Endothelial cell of umbilical vein (primary cell): ENCODE measurements at regions not wholly inside any gene's neighbourhood (a gene's known extent, or its start where the extent isn't known, plus 50 kb on each side); places are given as distances from the start of the nearest gene placed in this dataset.

Source experiments
- BruUV-seq: library from RNA; stranded (reverse); fragments of 400-500 nt; replicated peaks from 2 replicates; lab custom pipeline; 2021; lab: Mats Ljungman, UMichigan
- CTCF ChIA-PET: fragments of 300-600, 350-600 bp; sonication (Branson Sonifier 250); formaldehyde crosslinking; loops from one replicate; lab custom pipeline; 2021; ENCODE audit warnings: antibody characterized with exemption, inconsistent platforms; lab: Charles Lee
- POLR2A ChIA-PET: fragments of 300-600, 350-600 bp; sonication (Branson Sonifier 250); formaldehyde crosslinking; loops from one replicate; lab custom pipeline; 2021; ENCODE audit warnings: antibody characterized with exemption, inconsistent platforms; lab: Charles Lee
- DNase-seq: peaks from one replicate; pipeline ENCODE4 v3.0.0-alpha.2; 2011; ENCODE audit warnings: low read depth, low spot score
- FAIRE-seq: peaks from 2 replicates; lab custom pipeline; 2011; peaks lifted over from hg19 to GRCh38; lab: Jason Lieb, UNC
- H2AFZ ChIP-seq: 2 replicates; pipeline ENCODE4 v1.6.0; 2012; ENCODE audit warnings: low read depth, low read length, control low read depth, inconsistent platforms
- H3K27ac ChIP-seq: 2 replicates; pipeline ENCODE4 v1.5.1; 2011; ENCODE audit warnings: low read depth, mild to moderate bottlenecking, control low read depth, low read length, moderate library complexity; ENCODE audit not compliant: insufficient read depth
- H3K27me3 ChIP-seq, 2 experiments: 2 replicates each; pipeline versions ENCODE4 v1.6.0 to v1.6.1; 2011; ENCODE audit warnings: low read length in 2 of 2, mixed read lengths in 1 of 2; ENCODE audit not compliant: control insufficient read depth in 2 of 2, insufficient read depth in 2 of 2
- H3K36me3 ChIP-seq, 2 experiments: 2 replicates in 1 of 2; 3 replicates in 1 of 2; pipeline ENCODE4 v1.5.1; 2011; ENCODE audit warnings: low read length in 2 of 2, mild to moderate bottlenecking in 1 of 2, moderate library complexity in 1 of 2; ENCODE audit not compliant: control insufficient read depth in 2 of 2, insufficient read depth in 2 of 2; ENCODE audit errors: extremely low read depth in 1 of 2
- H3K4me1 ChIP-seq: 3 replicates; pipeline ENCODE4 v1.5.1; 2011; ENCODE audit warnings: mild to moderate bottlenecking, low read length; ENCODE audit not compliant: control insufficient read depth, insufficient read depth; ENCODE audit errors: extremely low read depth
- H3K4me2 ChIP-seq: 2 replicates; pipeline ENCODE4 v1.6.1; 2011; ENCODE audit warnings: low read length, control low read depth, mixed read lengths; ENCODE audit not compliant: insufficient read depth
- H3K4me3 ChIP-seq, 3 experiments: fragments of 200-600 bp in 1 of 3; sonication (generic), shearing (Covaris generic) in 1 of 3; replicated peaks in 1 of 3; 2 replicates each; pipeline ENCODE4 v1.5.1; 2011 to 2016; ENCODE audit warnings: control low read depth in 3 of 3, low read length in 3 of 3, mild to moderate bottlenecking in 2 of 3, inconsistent platforms in 1 of 3, low read depth in 1 of 3, moderate library complexity in 1 of 3; ENCODE audit not compliant: insufficient read depth in 1 of 3
- H3K79me2 ChIP-seq: 2 replicates; pipeline ENCODE4 v1.6.0; 2012; ENCODE audit warnings: low read length, inconsistent platforms; ENCODE audit not compliant: control insufficient read depth, insufficient read depth
- H3K9ac ChIP-seq: replicated peaks from 2 replicates; pipeline ENCODE3; 2011; ENCODE audit warnings: low read length, control low read depth; ENCODE audit not compliant: insufficient read depth; ENCODE audit errors: extremely low read depth
- H3K9me1 ChIP-seq: replicated peaks from 3 replicates; pipeline ENCODE4 v1.6.0; 2011; ENCODE audit warnings: mild to moderate bottlenecking, low read length; ENCODE audit not compliant: control insufficient read depth, insufficient read depth; ENCODE audit errors: extremely low read depth
- H3K9me3 ChIP-seq: replicated peaks from 2 replicates; pipeline ENCODE4 v1.5.1; 2012; ENCODE audit warnings: low read length, inconsistent platforms; ENCODE audit not compliant: control insufficient read depth, insufficient read depth
- H4K20me1 ChIP-seq: replicated peaks from 2 replicates; pipeline ENCODE3; 2011; ENCODE audit warnings: mild to moderate bottlenecking, low read length; ENCODE audit not compliant: control insufficient read depth, insufficient read depth; ENCODE audit errors: extremely low read depth
- EZH2 ChIP-seq: IDR thresholded peaks from 2 replicates; pipeline ENCODE4 v1.6.1; 2012; ENCODE audit warnings: borderline replicate concordance, low read depth, mild to moderate bottlenecking, moderate library complexity, low read length, inconsistent platforms; ENCODE audit not compliant: severe bottlenecking
- FOS ChIP-seq: IDR thresholded peaks from 2 replicates; pipeline ENCODE4 v1.6.1; 2011; ENCODE audit warnings: mild to moderate bottlenecking, low read length, moderate library complexity, borderline replicate concordance; ENCODE audit not compliant: insufficient read depth
- GATA2 ChIP-seq: IDR thresholded peaks from 2 replicates; pipeline ENCODE4 v1.7.0; 2011; ENCODE audit warnings: low read depth, mild to moderate bottlenecking, moderate library complexity, mixed read lengths, low read length; ENCODE audit not compliant: insufficient read length, insufficient read depth
- JUN ChIP-seq: IDR thresholded peaks from 2 replicates; pipeline ENCODE4 v1.6.1; 2011; ENCODE audit warnings: borderline replicate concordance, low read depth; ENCODE audit not compliant: insufficient read length, insufficient read depth
- MYC ChIP-seq: IDR thresholded peaks from one replicate; pipeline ENCODE4 v1.6.1; 2011; ENCODE audit warnings: mild to moderate bottlenecking, low read depth, low read length
- POLR2A ChIP-seq: IDR thresholded peaks from 2 replicates; pipeline ENCODE4 v1.6.1; 2012; ENCODE audit warnings: low read depth, mild to moderate bottlenecking, control low read depth, low read length
- POLR2AphosphoS5 ChIP-seq: IDR thresholded peaks from 2 replicates; pipeline ENCODE4 v1.6.1; 2012; ENCODE audit warnings: low read depth, mild to moderate bottlenecking, control low read depth, low read length, moderate library complexity; ENCODE audit not compliant: insufficient read depth
- dilution Hi-C: fragments of 300-500 bp; cut with MboI; formaldehyde crosslinking; loops from one replicate; pipeline ENCODE4 v1.15.0; 2019; ENCODE audit warnings: low sequenced_read_pairs; ENCODE audit not compliant: extremely low pct_ligation_motif_present
- intact Hi-C: fragments of 100-400 bp; cut with micrococcal nuclease; formaldehyde crosslinking; loops from one replicate; pipeline ENCODE4 v1.10.0; 2022
- TF ChIP-seq, protein P1 (sequence below), 2 donors: IDR thresholded peaks; 1 replicate in 1 of 2; 2 replicates in 1 of 2; pipeline ENCODE4 v1.5.1; 2011; ENCODE audit warnings: low read length in 2 of 2, mild to moderate bottlenecking in 2 of 2, moderate library complexity in 2 of 2, control low read depth in 1 of 2, inconsistent platforms in 1 of 2, low read depth in 1 of 2; ENCODE audit not compliant: insufficient read depth in 1 of 2; ENCODE audit errors: extremely low read depth in 1 of 2
- TF ChIP-seq, protein P2 (sequence below): IDR thresholded peaks from 2 replicates; pipeline ENCODE4 v1.6.1; 2011; ENCODE audit not compliant: insufficient read depth, insufficient read length

DNA sequence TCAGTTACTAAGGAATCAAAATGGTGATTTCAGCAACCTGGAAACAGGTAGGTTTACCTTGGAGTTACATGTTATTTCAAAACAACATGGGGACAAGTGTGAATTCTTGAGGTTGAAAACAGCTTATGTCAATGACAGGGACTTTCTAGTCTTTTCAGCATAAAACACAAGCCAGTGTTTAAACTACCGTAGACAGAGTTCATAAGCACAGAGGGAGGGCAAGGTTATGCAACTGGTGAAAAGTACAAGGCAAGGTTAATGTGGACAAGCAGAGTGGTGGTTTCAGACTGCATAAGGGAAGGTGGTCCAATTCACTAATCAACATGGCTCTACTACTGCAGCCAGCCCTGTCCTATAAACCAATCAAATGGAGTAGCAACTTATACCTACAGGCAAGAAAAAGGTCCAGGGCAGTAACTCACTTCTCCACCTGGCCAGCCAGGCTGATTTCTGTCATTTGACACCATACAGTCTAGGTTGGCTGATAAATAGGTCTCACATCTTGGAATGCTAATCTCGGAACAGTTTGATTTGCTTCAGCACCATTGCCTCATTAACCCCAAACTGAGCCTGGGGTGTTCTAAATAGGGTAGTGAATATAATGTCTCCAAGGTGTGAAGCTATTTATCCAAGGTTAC, 250.3 kb upstream of the PROX1 start:
- Histone ChIP-seq H3K36me3 (no peaks in the 10 kb centered on the region), H4K20me1 (no peaks in the 10 kb centered on the region), H2AFZ (no peak overlapping the region), H3K27ac (no peak overlapping the region), H3K4me2 (no peak overlapping the region), H3K9me3 (no peaks in the 10 kb centered on the region), H3K9me1 (no peaks in the 10 kb centered on the region), H3K4me1 (no peaks in the 10 kb centered on the region), H3K79me2 (no peaks in the 10 kb centered on the region), H3K4me3 (no peak overlapping the region), H3K27me3 (no peaks in the 10 kb centered on the region), H3K9ac (no peak overlapping the region)
- ChIA-PET CTCF (interaction anchor here (1.0 to 1.3 kb wide), 2 partner anchors 16 to 386 kb away, joined by 3 to 4 read pairs; no protein-coding TSS in a partner anchor), POLR2A (no interaction called here)
- no TSS peak for BruUV-seq
- dilution Hi-C loops: no loop called here
- FAIRE-seq (no peak), DNase-seq (no peak)
- intact Hi-C loops: no loop called here
- TF ChIP-seq, protein P1, sequence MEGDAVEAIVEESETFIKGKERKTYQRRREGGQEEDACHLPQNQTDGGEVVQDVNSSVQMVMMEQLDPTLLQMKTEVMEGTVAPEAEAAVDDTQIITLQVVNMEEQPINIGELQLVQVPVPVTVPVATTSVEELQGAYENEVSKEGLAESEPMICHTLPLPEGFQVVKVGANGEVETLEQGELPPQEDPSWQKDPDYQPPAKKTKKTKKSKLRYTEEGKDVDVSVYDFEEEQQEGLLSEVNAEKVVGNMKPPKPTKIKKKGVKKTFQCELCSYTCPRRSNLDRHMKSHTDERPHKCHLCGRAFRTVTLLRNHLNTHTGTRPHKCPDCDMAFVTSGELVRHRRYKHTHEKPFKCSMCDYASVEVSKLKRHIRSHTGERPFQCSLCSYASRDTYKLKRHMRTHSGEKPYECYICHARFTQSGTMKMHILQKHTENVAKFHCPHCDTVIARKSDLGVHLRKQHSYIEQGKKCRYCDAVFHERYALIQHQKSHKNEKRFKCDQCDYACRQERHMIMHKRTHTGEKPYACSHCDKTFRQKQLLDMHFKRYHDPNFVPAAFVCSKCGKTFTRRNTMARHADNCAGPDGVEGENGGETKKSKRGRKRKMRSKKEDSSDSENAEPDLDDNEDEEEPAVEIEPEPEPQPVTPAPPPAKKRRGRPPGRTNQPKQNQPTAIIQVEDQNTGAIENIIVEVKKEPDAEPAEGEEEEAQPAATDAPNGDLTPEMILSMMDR (IDR thresholded peaks at IDR 0.05; ENCODE audit: extremely low read depth in 1 of 2, insufficient read depth in 1 of 2, low read depth in 1 of 2, low read length in 2 of 2): no peak
- TF ChIP-seq GATA2 (no peak), POLR2A (no peak)

DNA sequence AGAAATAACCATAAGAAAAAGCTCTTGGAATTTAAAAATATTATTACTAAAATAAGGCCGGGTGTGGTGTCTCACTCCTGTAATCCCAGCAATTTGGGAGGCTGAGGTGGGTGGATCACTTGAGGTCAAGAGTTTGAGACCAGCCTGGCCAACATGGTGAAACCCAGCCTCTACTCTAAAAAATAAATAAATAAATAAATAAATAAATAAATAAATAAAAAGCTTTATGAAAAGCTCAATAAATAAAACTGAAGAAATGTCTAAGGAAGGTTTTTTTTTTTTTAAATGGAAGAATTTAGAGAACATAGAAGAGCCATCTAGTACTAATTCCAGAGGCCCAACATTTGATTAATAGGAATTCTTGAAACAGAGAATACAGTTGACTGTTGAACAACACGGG, 249.1 kb upstream of the PROX1 start:
- Histone ChIP-seq H3K27me3 (no peaks in the 10 kb centered on the region), H3K4me3 (no peak overlapping the region), H3K27ac (no peak overlapping the region), H3K9ac (no peak overlapping the region), H3K4me2 (no peak overlapping the region), H2AFZ (no peak overlapping the region), H4K20me1 (no peaks in the 10 kb centered on the region), H3K36me3 (no peaks in the 10 kb centered on the region), H3K79me2 (no peaks in the 10 kb centered on the region), H3K9me1 (no peaks in the 10 kb centered on the region), H3K9me3 (no peaks in the 10 kb centered on the region), H3K4me1 (no peaks in the 10 kb centered on the region)
- BruUV-seq: no TSS peak
- ChIA-PET CTCF (interaction anchor here (0.6 to 1.3 kb wide), 2 partner anchors 28 to 385 kb away, joined by 3 to 4 read pairs; no protein-coding TSS in a partner anchor), POLR2A (no interaction called here)
- dilution Hi-C loops (no loop called here), intact Hi-C loops (no loop called here)
- no peak for FAIRE-seq
- TF ChIP-seq POLR2AphosphoS5 (no peak), JUN (no peak), FOS (no peak), POLR2A (no peak), EZH2 (no peak), MYC (no peak), GATA2 (no peak)
- TF ChIP-seq, protein P2, sequence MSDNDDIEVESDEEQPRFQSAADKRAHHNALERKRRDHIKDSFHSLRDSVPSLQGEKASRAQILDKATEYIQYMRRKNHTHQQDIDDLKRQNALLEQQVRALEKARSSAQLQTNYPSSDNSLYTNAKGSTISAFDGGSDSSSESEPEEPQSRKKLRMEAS: no peak
- TF ChIP-seq, protein P1 (IDR thresholded peaks at IDR 0.05; ENCODE audit: extremely low read depth in 1 of 2, insufficient read depth in 1 of 2, low read depth in 1 of 2, low read length in 2 of 2): no peak
- DNase-seq: no peak
